ENCODE measurements at regions not wholly inside any gene's neighbourhood (a gene's known extent, or its start where the extent isn't known, plus 50 kb on each side); places are given as distances from the start of the nearest gene placed in this dataset.
"Not testable (repeated sequence)": the region's sequence is repeated elsewhere in the genome, so short reads cannot be mapped to it uniquely, and the experiment has no call there.

DNA sequence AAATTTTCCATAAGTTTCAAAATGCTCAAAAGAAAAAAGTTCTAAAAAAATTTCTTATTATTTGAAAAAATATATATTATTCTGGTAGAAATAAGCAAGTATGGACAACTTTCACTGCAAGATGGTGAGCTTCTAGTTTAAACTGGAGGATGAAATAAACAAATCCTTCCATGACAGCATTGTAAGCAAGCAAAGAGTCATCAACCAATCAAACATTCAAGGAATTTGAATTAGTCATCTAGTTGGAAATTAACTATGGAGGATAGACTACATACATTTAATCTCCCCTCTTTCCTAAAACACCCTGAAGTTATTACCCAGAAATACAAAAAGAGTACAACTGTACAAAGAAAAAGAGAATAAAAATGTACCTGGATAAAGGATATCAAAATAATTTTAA is 51.0 kb upstream of the IRX5 start:
- no peaks in the 10 kb centered on the region for H3K4me1 ChIP-seq (ENCODE audit: control insufficient read depth, insufficient read depth, low read length, unreplicated experiment)
- no peak overlapping the region for H2AFZ ChIP-seq (ENCODE audit: low read length, unreplicated experiment)
- H3K27me3 ChIP-seq (ENCODE audit: insufficient read depth, low read length) = no peaks in the 10 kb centered on the region
- H3K27ac ChIP-seq (ENCODE audit: low read depth, low read length) = no peak overlapping the region
- H3K79me2 ChIP-seq (ENCODE audit: control insufficient read depth, insufficient read depth, low read length, unreplicated experiment) = no peaks in the 10 kb centered on the region
- H3K36me3 ChIP-seq (ENCODE audit: insufficient read depth, low read length) = no peaks in the 10 kb centered on the region
- H3K4me3 ChIP-seq (ENCODE audit: low read depth, low read length) = no peak overlapping the region

DNA sequence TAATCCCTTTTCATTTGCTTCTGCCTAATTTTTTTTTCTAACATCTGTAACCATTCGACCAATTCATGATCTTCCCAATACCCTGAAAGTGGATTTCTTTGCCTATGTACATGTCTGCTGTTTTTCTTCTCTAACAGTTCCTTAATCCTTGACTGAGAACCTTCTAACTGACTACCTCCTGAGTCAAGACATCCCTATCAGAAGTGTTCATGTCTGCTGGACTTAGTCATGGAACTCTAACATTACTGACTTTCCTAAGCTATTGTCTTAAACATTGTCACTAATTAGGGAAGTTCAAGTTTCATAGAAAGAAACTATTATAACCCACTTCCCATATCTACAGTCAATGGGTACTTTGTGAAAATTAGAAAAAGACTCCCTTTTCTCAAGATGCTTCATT is 52.4 kb upstream of the IRX5 start:
- H3K4me1 ChIP-seq (ENCODE audit: control insufficient read depth, insufficient read depth, low read length, unreplicated experiment) = no peaks in the 10 kb centered on the region
- no peaks in the 10 kb centered on the region for H3K36me3 ChIP-seq (ENCODE audit: insufficient read depth, low read length)
- no peak overlapping the region for H3K4me3 ChIP-seq (ENCODE audit: low read depth, low read length)
- no peaks in the 10 kb centered on the region for H3K27me3 ChIP-seq (ENCODE audit: insufficient read depth, low read length)
- H3K79me2 ChIP-seq (ENCODE audit: control insufficient read depth, insufficient read depth, low read length, unreplicated experiment) = no peaks in the 10 kb centered on the region
- H2AFZ ChIP-seq (ENCODE audit: low read length, unreplicated experiment) = no peak overlapping the region
- H3K27ac ChIP-seq (ENCODE audit: low read depth, low read length) = no peak overlapping the region

- Histone ChIP-seq H2AFZ (ENCODE audit: low read length, unreplicated experiment) (no peak overlapping the region), H3K79me2 (ENCODE audit: control insufficient read depth, insufficient read depth, low read length, unreplicated experiment) (no peaks in the 10 kb centered on the region), H3K36me3 (ENCODE audit: insufficient read depth, low read length) (no peaks in the 10 kb centered on the region), H3K4me3 (ENCODE audit: low read depth, low read length) (no peak overlapping the region), H3K27ac (ENCODE audit: low read depth, low read length) (no peak overlapping the region), H3K27me3 (ENCODE audit: insufficient read depth, low read length) (no peaks in the 10 kb centered on the region), H3K4me1 (ENCODE audit: control insufficient read depth, insufficient read depth, low read length, unreplicated experiment) (no peaks in the 10 kb centered on the region)
Measured at GRCh38 chr16:54875443-54875842, 55.2 kb upstream of the IRX5 start.

DNA sequence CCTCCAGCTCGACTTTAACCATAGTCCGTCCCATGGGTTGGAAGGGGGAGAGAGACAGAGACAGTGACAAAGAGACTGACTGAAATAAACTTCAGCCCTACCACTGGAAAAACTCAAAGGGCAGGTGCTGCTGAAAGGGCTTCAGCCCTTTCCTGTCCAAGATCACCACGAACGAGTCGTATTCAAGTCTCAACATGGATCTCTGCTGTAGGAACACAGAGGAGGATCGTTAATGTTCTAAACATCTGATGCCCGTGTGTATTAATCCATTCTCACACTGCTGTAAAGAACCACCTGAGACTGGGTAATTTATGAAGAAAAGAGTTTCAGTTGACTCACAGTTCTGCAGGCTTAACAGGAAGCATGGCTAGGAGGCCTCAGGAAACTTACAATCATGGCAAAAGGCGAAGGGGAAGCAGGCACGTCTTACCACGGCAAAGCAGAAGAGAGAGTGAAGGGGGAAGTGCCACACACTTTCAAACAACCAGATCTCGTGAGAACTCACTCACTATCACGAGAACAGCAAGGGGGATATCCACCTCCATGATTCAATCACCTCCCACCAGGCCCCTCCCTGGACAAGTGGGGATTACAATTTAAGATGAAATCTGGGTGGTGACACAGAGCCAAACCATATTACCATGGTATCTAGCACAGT is 56.8 kb upstream of the IRX5 start:
- not testable (repeated sequence) for H3K4me3 ChIP-seq (ENCODE audit: low read depth, low read length); H3K79me2 ChIP-seq (ENCODE audit: control insufficient read depth, insufficient read depth, low read length, unreplicated experiment); H2AFZ ChIP-seq (ENCODE audit: low read length, unreplicated experiment); H3K4me1 ChIP-seq (ENCODE audit: control insufficient read depth, insufficient read depth, low read length, unreplicated experiment); H3K27me3 ChIP-seq (ENCODE audit: insufficient read depth, low read length); H3K27ac ChIP-seq (ENCODE audit: low read depth, low read length); H3K36me3 ChIP-seq (ENCODE audit: insufficient read depth, low read length)

DNA sequence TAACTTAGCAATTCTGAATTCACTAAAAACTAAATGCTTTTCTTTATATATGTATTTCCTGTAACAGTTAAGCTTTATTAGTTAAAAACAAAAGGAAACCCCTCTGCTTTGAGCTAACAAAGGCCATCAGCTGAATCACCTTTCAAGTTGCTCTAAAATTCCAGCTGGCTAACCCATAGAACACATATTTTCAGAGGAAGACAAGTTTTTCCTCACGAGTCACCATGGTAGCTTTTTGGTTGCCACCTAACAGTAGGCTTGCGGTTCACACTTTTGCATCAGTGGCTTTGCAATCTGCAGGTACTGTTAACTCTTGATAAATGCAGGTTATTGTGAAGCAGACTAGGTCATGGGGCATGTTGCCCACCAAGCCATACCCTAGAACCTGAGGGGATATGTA is 57.6 kb upstream of the IRX5 start:
- Histone ChIP-seq H2AFZ (ENCODE audit: low read length, unreplicated experiment) (no peak overlapping the region), H3K27me3 (ENCODE audit: insufficient read depth, low read length) (no peaks in the 10 kb centered on the region), H3K4me3 (ENCODE audit: low read depth, low read length) (no peak overlapping the region)

GRCh38 chr16:54870151-54870550 is 60.5 kb upstream of the IRX5 start:
- no peak overlapping the region for H3K4me3 ChIP-seq (ENCODE audit: low read depth, low read length)
- H3K79me2 ChIP-seq (ENCODE audit: control insufficient read depth, insufficient read depth, low read length, unreplicated experiment) = no peaks in the 10 kb centered on the region
- H3K27ac ChIP-seq (ENCODE audit: low read depth, low read length) = no peak overlapping the region
- H3K4me1 ChIP-seq (ENCODE audit: control insufficient read depth, insufficient read depth, low read length, unreplicated experiment) = no peaks in the 10 kb centered on the region
- no peaks in the 10 kb centered on the region for H3K27me3 ChIP-seq (ENCODE audit: insufficient read depth, low read length)
- no peak overlapping the region for H2AFZ ChIP-seq (ENCODE audit: low read length, unreplicated experiment)
- no peaks in the 10 kb centered on the region for H3K36me3 ChIP-seq (ENCODE audit: insufficient read depth, low read length)

More for the DNA sequence above, 57.6 kb upstream of the IRX5 start:
- no peaks in the 10 kb centered on the region for H3K79me2 ChIP-seq (ENCODE audit: control insufficient read depth, insufficient read depth, low read length, unreplicated experiment)
- no peak overlapping the region for H3K27ac ChIP-seq (ENCODE audit: low read depth, low read length)
- H3K36me3 ChIP-seq (ENCODE audit: insufficient read depth, low read length) = no peaks in the 10 kb centered on the region
- H3K4me1 ChIP-seq (ENCODE audit: control insufficient read depth, insufficient read depth, low read length, unreplicated experiment) = no peaks in the 10 kb centered on the region

DNA sequence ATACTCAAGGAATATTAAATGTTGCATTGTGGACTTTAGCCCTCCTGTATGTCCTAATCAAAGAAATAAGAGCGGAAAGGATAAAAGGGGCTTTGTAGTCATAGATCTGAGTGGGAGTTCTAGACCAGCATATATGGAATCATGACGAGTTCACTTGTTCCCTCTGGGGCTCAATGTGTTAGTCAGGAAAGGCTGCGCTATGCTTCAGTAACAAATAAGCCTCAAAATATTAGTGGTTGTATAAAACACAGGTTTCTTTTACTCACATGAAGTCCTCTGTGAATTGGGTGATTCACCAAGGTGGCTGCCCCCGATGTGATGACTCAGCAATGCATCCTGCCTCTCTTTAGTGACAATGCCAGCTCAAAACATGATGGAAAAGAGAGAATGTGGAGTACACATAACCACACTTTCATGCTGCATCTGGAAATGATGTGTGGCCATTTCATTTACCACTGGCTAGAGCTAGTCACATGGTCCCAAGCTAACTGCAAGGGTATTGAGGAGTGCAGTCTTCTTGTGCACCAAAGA is 63.3 kb upstream of the IRX5 start:
- no peak overlapping the region for H3K4me3 ChIP-seq (ENCODE audit: low read depth, low read length)
- no peaks in the 10 kb centered on the region for H3K79me2 ChIP-seq (ENCODE audit: control insufficient read depth, insufficient read depth, low read length, unreplicated experiment)
- no peaks in the 10 kb centered on the region for H3K36me3 ChIP-seq (ENCODE audit: insufficient read depth, low read length)
- H3K4me1 ChIP-seq (ENCODE audit: control insufficient read depth, insufficient read depth, low read length, unreplicated experiment) = no peaks in the 10 kb centered on the region
- no peaks in the 10 kb centered on the region for H3K27me3 ChIP-seq (ENCODE audit: insufficient read depth, low read length)
- H3K27ac ChIP-seq (ENCODE audit: low read depth, low read length) = no peak overlapping the region
- H2AFZ ChIP-seq (ENCODE audit: low read length, unreplicated experiment) = no peak overlapping the region

DNA sequence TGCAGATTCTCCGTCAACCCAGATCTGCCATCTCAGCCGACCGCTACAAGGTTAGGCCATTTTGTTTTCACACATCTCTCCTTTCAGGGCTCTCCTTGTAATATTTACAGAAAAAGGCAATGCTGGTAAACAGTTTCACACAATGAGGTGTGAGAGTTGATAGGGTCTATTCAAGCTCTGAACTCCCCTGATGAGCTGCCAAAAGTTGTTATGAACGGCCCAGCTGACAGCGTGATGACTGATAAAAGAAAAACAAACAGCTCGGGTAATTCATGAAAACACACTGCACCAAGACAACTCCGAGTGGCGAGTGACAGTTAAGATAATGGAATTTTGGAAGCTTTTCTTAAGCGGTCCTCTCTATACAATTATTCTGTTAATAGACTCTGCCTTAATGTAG is 68.1 kb upstream of the IRX5 start:
- no peak overlapping the region for H3K4me3 ChIP-seq (ENCODE audit: low read depth, low read length)
- H2AFZ ChIP-seq (ENCODE audit: low read length, unreplicated experiment) = no peak overlapping the region
- no peaks in the 10 kb centered on the region for H3K79me2 ChIP-seq (ENCODE audit: control insufficient read depth, insufficient read depth, low read length, unreplicated experiment)
- H3K4me1 ChIP-seq (ENCODE audit: control insufficient read depth, insufficient read depth, low read length, unreplicated experiment) = no peaks in the 10 kb centered on the region
- H3K27me3 ChIP-seq (ENCODE audit: insufficient read depth, low read length) = no peaks in the 10 kb centered on the region
- H3K36me3 ChIP-seq (ENCODE audit: insufficient read depth, low read length) = no peaks in the 10 kb centered on the region
- no peak overlapping the region for H3K27ac ChIP-seq (ENCODE audit: low read depth, low read length)

GRCh38 chr16:54856871-54857270 is 73.8 kb upstream of the IRX5 start:
- Histone ChIP-seq H3K79me2 (ENCODE audit: control insufficient read depth, insufficient read depth, low read length, unreplicated experiment) (no peaks in the 10 kb centered on the region), H2AFZ (ENCODE audit: low read length, unreplicated experiment) (no peak overlapping the region), H3K4me1 (ENCODE audit: control insufficient read depth, insufficient read depth, low read length, unreplicated experiment) (no peaks in the 10 kb centered on the region), H3K4me3 (ENCODE audit: low read depth, low read length) (no peak overlapping the region), H3K27me3 (ENCODE audit: insufficient read depth, low read length) (peaks cover 4% of the 10 kb centered on the region), H3K27ac (ENCODE audit: low read depth, low read length) (no peak overlapping the region), H3K36me3 (ENCODE audit: insufficient read depth, low read length) (no peaks in the 10 kb centered on the region)

DNA sequence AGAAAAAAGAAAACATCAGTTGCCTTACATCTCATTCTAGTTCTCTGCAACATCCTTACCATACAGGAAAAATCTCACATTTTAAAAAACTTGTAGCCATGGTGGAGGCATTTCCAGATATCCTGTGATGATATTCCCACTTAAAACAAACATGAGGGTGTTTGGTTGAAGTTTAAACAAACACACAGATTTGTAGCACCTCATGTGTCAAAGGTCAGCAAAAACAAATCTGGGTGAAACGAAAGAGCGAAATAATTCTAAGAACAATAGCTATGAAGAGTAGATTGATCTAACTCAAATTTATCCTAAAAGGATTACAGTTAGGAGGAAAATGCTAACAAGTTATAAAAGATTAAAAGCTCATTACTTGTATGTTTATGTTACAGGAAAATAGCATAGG is 83.1 kb upstream of the IRX5 start:
- no peak overlapping the region for H2AFZ ChIP-seq (ENCODE audit: low read length, unreplicated experiment)
- no peaks in the 10 kb centered on the region for H3K4me1 ChIP-seq (ENCODE audit: control insufficient read depth, insufficient read depth, low read length, unreplicated experiment)
- H3K36me3 ChIP-seq (ENCODE audit: insufficient read depth, low read length) = no peaks in the 10 kb centered on the region
- no peak overlapping the region for H3K27ac ChIP-seq (ENCODE audit: low read depth, low read length)
- no peak overlapping the region for H3K4me3 ChIP-seq (ENCODE audit: low read depth, low read length)
- no peaks in the 10 kb centered on the region for H3K27me3 ChIP-seq (ENCODE audit: insufficient read depth, low read length)
- no peaks in the 10 kb centered on the region for H3K79me2 ChIP-seq (ENCODE audit: control insufficient read depth, insufficient read depth, low read length, unreplicated experiment)

DNA sequence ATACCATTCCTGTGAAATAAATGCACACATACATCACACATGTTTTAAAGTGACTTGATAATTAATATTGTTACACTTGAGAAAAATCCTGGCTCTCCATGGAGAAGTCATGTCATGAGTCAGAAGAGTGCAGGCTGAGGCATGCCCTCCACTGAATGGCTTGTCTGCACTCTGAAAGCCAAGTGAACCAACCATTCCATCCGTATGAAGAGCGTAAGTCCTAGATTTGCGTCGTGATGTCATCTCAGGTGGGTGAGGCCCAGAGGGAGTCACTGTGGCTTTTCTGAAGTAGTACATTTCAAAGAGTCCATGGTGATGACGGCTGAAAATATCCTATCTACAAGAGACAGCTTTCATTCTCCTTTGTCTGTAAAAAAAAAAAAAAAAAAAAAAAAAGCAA is 83.5 kb upstream of the IRX5 start:
- Histone ChIP-seq H3K4me1 (ENCODE audit: control insufficient read depth, insufficient read depth, low read length, unreplicated experiment) (no peaks in the 10 kb centered on the region), H3K27me3 (ENCODE audit: insufficient read depth, low read length) (no peaks in the 10 kb centered on the region), H3K79me2 (ENCODE audit: control insufficient read depth, insufficient read depth, low read length, unreplicated experiment) (no peaks in the 10 kb centered on the region), H3K27ac (ENCODE audit: low read depth, low read length) (no peak overlapping the region), H2AFZ (ENCODE audit: low read length, unreplicated experiment) (no peak overlapping the region), H3K36me3 (ENCODE audit: insufficient read depth, low read length) (no peaks in the 10 kb centered on the region), H3K4me3 (ENCODE audit: low read depth, low read length) (no peak overlapping the region)
